NAMALWA (cell line): ENCODE measurements at regions not wholly inside any gene's neighbourhood (a gene's known extent, or its start where the extent isn't known, plus 50 kb on each side); places are given as distances from the start of the nearest gene placed in this dataset.
A peak's percentile ranks its signal among the peaks of the same experiment; 100 is the strongest.

Experiments
- DNase-seq: peaks from one replicate; pipeline ENCODE4 v3.0.0-alpha.2; 2015; ENCODE audit warnings: low spot score

GRCh38 chr13:47241446-47241845 is 344.6 kb upstream of the HTR2A start:
- DNase-seq, result no peak

DNA sequence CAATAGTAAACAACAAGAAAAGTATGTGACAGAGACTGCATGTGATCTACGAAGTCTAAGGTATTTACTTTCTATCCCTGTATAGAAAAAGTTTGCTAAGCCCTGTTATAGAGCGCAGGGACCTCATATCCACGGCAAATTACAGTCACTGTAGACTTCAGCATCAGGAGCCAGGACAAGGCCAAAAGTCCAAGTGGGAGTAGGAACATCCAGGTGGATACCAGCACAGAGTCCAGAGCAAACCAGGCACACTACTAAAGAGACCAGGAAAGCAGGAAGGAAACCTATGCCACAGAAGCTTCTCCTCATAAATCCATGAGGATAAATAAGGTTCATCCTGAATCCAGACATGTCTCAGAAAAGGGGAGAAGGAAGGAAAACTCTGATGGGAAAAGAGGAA is 342.2 kb upstream of the HTR2A start:
- no peak for DNase-seq

- DNase-seq, result no peak
Measured at GRCh38 chr13:47237571-47237970, 340.7 kb upstream of the HTR2A start.

- DNase-seq, result no peak
Measured at GRCh38 chr13:47233734-47234133, 336.9 kb upstream of the HTR2A start.

- no peak for DNase-seq
Measured at GRCh38 chr13:47232516-47232915, 335.7 kb upstream of the HTR2A start.

GRCh38 chr13:47230155-47230554 is 333.3 kb upstream of the HTR2A start:
- DNase-seq, result no peak

DNA sequence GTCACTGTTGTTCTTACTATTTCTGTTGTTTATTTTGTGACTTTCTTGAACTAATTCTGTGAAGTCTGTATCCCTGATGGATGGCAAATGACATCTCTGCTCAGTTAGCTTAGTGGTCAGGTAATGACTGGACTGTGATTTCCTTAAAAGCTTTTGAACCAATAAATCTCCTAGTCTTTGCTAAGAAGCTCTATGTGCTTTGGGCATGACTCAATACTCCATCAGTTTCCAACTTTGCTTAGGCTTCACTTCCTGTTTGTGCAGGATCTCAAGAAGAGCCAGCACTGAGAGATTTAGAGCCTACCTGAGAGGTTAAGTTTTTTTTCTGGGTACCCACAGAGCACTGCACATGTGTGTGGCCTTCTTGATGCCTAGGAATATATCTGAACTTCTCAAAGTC is 329.7 kb upstream of the HTR2A start:
- DNase-seq, result no peak

DNA sequence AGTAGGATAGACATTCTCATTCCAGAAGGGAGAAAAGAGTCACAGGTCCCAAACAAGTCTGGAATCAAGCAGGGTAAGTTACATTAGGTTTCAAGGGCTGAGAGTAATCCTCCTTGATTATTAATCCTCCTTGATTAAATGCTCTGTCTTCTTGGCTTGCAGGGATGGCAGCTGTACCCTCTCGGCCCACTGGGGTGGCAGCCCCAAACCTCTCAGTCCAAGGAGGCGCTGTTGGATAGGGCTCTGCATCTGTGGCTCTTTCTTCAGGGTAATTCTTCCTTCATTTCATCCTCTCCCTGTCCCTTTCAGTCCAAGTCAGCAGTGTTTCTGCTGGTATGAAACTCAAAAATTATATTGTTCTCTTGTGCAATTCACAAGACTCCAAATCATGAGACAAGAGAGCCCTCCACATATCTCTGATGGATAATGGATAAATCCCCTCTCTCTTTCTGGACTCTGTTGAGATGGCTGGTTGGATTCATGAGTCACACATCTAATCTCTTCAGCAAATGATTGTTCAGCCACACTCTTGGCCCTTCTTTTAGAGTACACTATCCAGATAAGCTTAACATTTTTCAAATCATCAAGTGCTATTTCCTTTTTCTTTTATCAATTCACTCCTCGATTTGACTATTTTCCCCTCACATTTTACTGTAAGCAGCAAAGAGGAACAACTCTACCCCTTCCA is 323.7 kb upstream of the HTR2A start:
- peak; percentile 1 for DNase-seq

- no peak for DNase-seq
Measured at GRCh38 chr13:47218611-47219010, 321.8 kb upstream of the HTR2A start.

GRCh38 chr13:47216176-47216822 is 319.4 kb upstream of the HTR2A start:
- no peak for DNase-seq

- DNase-seq, result no peak
Measured at GRCh38 chr13:47215736-47216135, 318.9 kb upstream of the HTR2A start.

GRCh38 chr13:47213047-47213446 is 316.2 kb upstream of the HTR2A start:
- no peak for DNase-seq

DNA sequence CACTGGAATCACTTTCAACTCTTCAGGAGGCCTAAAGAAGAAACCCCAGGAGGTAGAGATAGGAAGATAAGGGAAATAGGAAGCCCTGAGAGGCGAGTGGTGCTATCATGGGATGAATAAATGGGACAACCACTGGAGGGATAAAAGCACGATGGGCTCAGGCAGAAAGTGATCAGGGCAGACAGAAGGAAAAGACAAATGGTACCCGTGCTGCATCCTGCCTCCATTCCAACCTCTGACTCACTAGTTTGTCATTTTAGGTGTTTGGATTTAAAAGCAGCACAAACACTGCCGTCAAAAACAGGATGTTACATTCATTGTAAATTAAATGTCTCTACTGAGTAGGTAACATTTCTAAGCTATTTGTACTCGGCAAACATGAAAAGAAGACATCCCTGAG is 314.3 kb upstream of the HTR2A start:
- no peak for DNase-seq

- no peak for DNase-seq
Measured at GRCh38 chr13:47206111-47206510, 309.3 kb upstream of the HTR2A start.

- no peak for DNase-seq
Measured at GRCh38 chr13:47190696-47191305, 293.9 kb upstream of the HTR2A start.

- no peak for DNase-seq
Measured at GRCh38 chr13:47188802-47189201, 291.9 kb upstream of the HTR2A start.

DNA sequence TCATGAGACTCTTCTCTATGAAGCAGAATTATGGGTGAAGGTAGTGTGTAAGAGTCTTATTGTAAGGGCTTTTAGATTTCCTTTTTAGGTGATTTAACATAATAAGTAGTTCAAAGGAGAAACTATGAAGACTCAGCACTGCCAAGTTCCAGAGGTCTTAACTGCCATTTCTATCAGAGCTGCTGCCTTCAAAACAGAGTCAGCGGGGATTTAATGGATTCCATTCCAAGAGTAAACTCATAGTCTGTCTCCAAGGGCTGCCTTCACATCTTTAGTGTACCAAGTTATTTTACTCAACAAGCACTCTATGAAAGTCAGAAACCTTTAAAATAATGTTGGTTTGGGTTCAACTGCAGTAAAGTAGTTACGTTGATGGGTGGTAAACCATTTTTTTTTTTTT is 289.6 kb upstream of the HTR2A start:
- no peak for DNase-seq

DNA sequence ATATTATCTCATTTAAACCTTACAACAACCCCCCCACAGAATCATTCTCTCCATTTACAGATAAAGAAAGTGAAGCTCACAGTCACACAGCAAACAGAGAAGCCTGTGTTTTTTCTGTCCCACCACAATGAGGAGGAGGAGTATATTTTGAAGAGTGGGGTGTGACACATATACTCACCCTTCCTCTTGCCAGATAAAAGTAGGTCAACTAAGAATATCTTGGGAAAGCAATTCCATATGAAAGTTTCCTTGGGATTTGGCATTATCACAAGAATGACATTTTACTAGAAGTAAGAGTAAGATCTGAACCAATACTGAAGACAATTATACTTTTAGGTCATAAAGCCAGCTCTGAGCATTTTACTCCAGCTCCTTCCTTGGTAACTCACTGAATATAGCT is 287.5 kb upstream of the HTR2A start:
- DNase-seq, result no peak

DNA sequence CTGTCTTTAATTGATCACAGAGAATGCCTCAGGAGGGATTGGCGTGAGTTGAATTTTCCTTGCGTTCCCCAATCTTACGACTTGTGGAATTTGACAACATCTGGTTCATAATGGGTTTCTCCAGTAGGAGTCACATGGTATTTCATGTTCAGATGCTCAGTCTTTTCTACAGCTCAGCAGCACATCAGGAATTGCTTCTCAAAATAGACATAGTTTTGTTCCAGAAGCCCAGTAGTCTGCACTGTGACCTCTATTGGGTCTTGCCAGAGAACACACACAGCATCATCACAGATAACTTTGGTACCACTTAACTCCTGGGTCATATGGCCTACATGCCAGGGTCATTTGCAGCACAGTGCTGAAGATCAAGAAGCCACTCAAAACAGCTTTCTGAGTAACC is 282.5 kb upstream of the HTR2A start:
- no peak for DNase-seq

DNA sequence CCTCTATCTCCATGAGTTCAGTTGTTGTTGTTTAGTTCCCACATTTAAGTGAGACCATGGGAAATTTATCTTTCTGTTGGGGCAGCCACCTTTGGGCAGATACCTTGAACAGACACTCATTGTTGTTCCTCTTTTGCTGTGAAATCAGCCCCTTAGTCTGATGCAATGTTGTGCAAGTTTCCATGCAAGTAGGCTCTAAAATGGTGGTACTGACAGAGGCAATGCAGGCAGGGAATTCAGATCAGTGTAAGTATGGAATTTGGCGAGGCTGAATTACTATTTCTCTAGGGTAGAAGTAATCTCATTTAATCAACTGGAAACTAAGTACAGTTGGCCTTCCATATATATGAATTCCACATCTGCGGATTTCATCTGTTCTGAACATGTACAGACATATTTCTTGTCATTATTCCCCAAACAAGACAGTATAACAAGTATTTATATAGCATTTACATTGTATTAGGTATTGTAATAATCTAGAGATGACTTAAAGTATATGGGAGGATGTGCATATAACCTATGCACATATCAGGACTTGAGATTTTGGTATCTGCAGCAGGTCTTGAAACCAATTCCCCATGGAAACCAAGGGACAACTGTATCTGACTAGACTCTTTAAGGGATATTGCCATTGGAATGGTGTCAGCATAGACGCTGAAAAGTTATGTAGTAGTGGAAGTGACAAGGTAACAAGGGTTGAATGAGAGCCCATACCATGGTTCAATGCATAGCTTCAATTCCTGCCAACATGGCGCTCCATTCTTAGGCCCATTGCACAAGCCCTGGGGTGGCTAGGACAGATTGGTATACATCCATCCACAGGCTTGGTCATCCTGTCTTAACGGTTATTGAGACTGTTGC is 281.5 kb upstream of the HTR2A start:
- DNase-seq, result peak; percentile 9

- no peak for DNase-seq
Measured at GRCh38 chr13:47175172-47175866, 278.5 kb upstream of the HTR2A start.

- DNase-seq, result no peak
Measured at GRCh38 chr13:47170971-47171370, 274.1 kb upstream of the HTR2A start.
